HG03432 (cell line): ENCODE measurements at regions not wholly inside any gene's neighbourhood (a gene's known extent, or its start where the extent isn't known, plus 50 kb on each side); places are given as distances from the start of the nearest gene placed in this dataset.

Experiments used
- ATAC-seq: cut with Tn5 transposase; IDR thresholded peaks from one replicate; pipeline ENCODE4 v1.9.1; 2021; ENCODE audit warnings: mild to moderate bottlenecking, moderate library complexity; ENCODE audit not compliant: unreplicated experiment

- no peak for ATAC-seq
Observed at GRCh38 chr2:144163592-144163991, 356.3 kb downstream of the ZEB2 start.

GRCh38 chr2:144162652-144163051, 357.3 kb downstream of the ZEB2 start:
- ATAC-seq, result peak; percentile 72

- ATAC-seq, result no peak
Observed at GRCh38 chr2:144161061-144161460, 358.9 kb downstream of the ZEB2 start.

- ATAC-seq, result no peak
Observed at GRCh38 chr2:144159240-144159639, 360.7 kb downstream of the ZEB2 start.

DNA sequence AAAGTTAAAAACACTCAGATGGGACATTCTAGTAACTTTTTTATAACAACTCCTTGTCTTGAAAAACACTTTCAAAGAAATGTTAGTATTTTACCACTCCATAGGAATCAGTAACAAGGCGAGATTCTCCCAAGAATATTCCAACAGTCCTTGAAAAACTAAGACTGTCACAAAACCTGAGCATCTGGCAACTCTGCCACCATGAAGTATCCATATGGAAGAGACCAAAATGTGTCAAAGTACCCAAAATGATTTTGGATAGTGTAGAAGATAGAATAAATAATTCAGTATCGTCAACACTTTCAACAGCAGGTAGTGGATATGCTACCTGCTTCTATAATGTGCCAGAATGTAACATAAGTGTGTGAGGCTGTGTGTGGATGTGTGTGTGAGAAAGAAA, 361.8 kb downstream of the ZEB2 start:
- no peak for ATAC-seq

DNA sequence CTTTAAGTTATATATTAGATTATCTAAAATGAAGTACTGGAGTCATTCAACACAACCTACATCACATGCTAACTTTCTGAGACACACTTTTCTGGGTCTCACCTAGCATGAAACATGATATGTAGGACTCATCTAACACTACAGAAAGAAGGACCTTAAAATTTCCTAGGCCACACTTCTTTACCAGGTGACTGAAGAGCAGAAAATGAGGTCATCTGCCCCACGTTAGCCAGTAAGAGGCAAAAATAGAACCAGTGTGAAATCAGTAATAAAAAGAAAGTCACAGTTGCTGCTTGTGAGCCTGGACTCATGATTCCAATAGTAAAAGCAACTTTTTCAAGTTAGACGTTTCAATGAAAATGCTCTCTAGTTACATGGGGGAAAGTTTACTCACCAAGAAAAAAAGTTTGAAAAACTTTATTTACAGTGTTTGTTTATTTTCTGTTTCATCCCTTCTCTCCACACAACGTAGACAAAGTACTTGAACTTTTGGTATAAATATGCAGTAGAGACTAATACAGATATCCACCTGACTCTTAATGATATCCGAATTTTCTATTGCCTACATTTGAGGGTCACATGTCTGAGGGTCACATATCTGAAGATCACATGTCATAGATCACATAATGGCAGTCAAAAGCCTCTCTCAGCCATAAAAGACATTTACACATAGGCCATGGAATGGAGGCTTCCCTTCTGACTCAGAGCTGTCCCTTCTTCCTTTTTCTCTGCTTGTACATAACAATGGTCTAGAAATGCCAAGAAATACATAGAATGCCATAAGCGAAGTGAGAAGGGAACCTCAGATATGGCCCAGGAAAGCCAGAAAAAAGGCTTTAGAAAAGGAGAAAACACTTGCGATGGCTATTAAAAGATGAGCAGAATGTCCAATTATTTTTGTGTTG, 362.9 kb downstream of the ZEB2 start:
- ATAC-seq, result no peak

- no peak for ATAC-seq
Observed at GRCh38 chr2:144154205-144154604, 365.7 kb downstream of the ZEB2 start.

DNA sequence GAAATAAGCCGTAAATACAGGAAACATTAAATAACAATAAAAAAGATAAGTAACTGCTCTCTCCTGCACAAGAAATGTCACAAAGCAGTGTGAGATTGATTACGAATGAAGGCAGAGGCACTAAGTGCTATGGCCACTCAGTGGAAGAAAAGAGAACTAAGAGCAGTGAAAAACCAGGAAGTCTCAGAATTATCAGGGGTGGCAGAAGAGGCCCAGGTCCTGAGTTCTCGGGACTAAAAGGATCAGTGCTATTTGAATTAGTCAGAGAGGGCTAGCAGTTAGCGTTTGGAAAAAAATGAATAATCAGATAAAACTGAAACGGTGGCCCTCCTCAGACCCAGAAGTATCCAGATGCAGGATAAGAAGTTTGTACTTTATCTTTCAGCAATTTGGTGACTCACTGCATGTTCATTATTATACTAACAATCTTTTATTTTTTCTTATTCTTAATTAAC, 367.1 kb downstream of the ZEB2 start:
- ATAC-seq, result peak; percentile 88

- no peak for ATAC-seq
Observed at GRCh38 chr2:144151851-144152250, 368.1 kb downstream of the ZEB2 start.

- ATAC-seq, result no peak
Observed at GRCh38 chr2:144151405-144151804, 368.5 kb downstream of the ZEB2 start.

DNA sequence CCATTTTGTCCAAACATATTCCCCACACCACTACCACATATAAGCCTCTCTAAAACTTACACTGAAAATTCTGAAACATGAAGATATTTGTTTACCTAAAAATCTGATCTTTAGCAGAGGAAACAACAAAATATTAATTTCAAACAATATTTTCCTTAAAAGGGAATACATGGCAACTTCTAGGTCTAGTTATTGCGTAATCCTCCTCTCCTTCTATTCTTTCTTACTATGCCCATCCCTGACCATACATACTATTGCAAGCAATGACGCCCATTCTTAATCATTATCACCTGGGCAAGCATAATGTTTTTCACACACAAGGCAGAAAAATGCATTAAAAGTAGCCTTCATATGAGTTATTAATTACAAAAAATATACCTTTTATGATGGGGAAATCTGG, 372.6 kb downstream of the ZEB2 start:
- ATAC-seq, result no peak

DNA sequence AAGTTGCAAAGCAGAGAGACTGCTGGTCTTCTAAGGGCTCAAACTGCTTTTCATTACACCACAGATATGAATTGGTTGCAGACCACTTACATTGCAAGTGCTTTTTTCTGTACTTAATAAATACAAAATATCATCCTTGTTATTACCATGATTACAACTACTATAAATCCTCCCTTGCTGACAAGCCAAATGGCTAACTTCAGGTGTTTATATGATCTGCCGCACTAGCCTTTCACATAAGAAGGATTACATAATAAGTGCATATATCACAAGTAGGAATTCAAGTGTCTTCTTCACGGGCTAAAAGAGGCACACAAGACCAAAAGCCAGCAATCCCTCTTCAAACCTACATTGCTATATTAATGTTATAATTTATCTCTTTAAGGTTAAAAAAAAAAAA, 373.0 kb downstream of the ZEB2 start:
- no peak for ATAC-seq

DNA sequence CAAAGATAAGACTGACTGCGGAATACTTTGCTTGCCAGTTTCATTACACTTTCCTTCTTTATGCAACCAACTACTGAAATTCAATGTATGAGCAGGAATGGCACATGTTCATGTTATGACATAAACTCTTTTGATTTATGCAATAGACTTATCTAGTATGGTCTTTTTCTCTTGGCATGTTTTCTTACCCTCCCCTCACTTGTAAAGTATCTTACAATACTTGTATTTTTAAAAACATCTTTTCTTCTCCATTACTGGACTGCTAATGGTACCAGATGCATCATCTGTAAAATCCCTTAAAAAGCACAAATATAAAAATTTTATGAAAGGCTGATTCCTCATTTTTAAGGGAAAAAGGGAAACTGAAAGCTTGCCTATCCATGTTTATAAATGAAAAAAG, 373.8 kb downstream of the ZEB2 start:
- no peak for ATAC-seq

GRCh38 chr2:144143294-144144151, 376.4 kb downstream of the ZEB2 start:
- no peak for ATAC-seq

GRCh38 chr2:144140891-144141290, 379.0 kb downstream of the ZEB2 start:
- no peak for ATAC-seq

- ATAC-seq, result no peak
Observed at GRCh38 chr2:144137705-144138428, 382.1 kb downstream of the ZEB2 start.

GRCh38 chr2:144137272-144137671, 382.6 kb downstream of the ZEB2 start:
- no peak for ATAC-seq

DNA sequence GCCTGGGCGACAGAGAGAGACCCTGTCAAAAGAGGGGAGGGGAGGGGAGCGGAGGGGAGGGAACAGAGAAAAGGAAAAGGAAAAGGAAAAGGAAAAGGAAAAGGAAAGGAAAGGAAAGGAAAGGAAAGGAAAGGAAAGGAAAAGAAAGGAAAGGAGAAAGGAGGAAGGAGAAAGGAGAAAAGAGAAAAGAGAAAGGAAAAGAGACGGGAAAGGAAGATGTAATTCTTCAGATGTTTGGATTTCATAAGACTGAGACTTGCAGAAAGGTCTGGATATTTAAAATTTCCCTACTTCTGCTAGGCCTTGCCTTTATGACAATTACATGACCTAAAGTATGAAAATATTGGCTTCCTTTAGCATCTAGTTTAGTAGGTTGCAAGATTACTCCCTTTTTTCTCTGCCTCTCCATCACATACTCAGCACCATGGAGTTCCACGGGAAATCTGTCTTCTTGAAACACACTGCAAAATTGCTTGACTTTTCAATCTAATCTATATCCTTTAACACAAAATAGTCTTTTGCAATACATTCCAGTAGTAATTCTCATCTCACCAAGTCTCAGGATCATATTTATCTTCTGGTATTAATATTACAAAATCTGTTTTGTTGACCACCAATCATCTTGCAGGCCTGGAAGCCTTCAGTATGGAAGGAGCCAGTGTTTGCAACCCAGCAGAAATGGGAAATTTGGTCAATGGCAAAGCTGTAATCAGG, 383.5 kb downstream of the ZEB2 start:
- no peak for ATAC-seq

DNA sequence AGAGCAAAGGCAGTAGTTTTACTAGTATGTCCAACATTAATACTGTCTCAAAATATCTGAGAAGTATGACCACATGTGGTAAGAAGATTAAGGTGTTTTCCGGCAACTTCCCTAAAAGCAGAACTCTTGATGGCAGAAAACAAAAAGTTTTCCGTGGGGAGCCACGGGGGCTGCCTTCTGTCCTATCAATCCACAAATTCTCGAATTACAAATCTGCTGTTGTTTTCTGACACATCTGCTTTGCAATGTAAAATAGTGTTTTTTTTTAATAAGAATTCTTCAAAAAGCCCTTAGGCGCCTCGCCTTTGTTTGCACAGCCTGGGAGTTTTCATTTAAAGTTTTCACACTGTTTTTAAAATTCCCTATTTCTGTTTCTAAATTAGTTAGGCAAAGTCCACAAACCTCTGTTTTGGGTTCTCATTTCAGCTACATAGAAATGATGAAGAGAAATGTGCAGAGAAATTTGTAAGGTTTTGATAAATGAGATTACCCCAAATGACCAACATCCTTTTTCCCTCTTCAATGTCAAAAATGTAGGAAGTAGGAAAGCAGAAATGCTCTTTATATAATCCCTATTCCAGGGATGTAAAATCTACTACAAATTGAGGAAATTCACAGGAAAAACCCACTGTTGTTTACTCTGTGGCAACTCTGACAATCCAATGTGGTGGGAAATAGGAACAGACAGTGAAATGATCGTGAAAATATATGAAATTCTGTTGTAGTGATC, 385.8 kb downstream of the ZEB2 start:
- peak; percentile 39 for ATAC-seq

DNA sequence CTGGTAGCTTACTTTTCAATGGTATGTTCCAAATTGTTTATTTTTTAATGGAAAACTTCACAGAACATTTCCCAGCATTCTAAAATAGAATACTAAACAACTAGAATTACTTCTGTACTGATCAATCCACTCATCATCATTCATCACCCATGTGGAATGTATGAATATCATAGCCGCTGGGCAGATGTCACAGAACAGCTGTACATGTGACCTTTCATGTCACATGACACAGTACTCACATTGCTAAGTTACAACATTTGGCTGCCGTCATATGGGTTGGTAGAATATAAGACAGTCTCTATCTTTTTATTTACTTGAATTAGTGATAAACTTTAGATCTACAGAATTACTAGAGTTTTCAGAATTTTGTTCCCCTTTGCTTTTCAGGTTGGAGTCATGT, 387.6 kb downstream of the ZEB2 start:
- ATAC-seq, result no peak
